GM21825 (cell line): ENCODE measurements at regions not wholly inside any gene's neighbourhood (a gene's known extent, or its start where the extent isn't known, plus 50 kb on each side); places are given as distances from the start of the nearest gene placed in this dataset.

Experiments used
- ATAC-seq: cut with Tn5 transposase; IDR thresholded peaks from one replicate; pipeline ENCODE4 v1.9.1; 2021; ENCODE audit warnings: mild to moderate bottlenecking, moderate library complexity; ENCODE audit not compliant: unreplicated experiment

- ATAC-seq: no peak
Measured at GRCh38 chr2:5442736-5443135, 249.4 kb upstream of the SOX11 start.

GRCh38 chr2:5444168-5444567 is 248.0 kb upstream of the SOX11 start:
- no peak for ATAC-seq

GRCh38 chr2:5444854-5445253 is 247.3 kb upstream of the SOX11 start:
- no peak for ATAC-seq

GRCh38 chr2:5449867-5450266 is 242.3 kb upstream of the SOX11 start:
- no peak for ATAC-seq

GRCh38 chr2:5453220-5454050 is 238.7 kb upstream of the SOX11 start:
- ATAC-seq: no peak

- ATAC-seq: no peak
Measured at GRCh38 chr2:5454051-5454390, 238.2 kb upstream of the SOX11 start.

GRCh38 chr2:5459041-5459440 is 233.1 kb upstream of the SOX11 start:
- ATAC-seq: no peak

- ATAC-seq: no peak
Measured at GRCh38 chr2:5464657-5465056, 227.5 kb upstream of the SOX11 start.

- no peak for ATAC-seq
Measured at GRCh38 chr2:5465859-5466258, 226.3 kb upstream of the SOX11 start.

GRCh38 chr2:5467178-5467905 is 224.8 kb upstream of the SOX11 start:
- no peak for ATAC-seq

- no peak for ATAC-seq
Measured at GRCh38 chr2:5472673-5473072, 219.5 kb upstream of the SOX11 start.

- ATAC-seq: no peak
Measured at GRCh38 chr2:5473635-5474034, 218.5 kb upstream of the SOX11 start.

GRCh38 chr2:5474716-5475115 is 217.5 kb upstream of the SOX11 start:
- ATAC-seq: no peak

GRCh38 chr2:5479265-5479928 is 212.8 kb upstream of the SOX11 start:
- ATAC-seq: no peak

- ATAC-seq: no peak
Measured at GRCh38 chr2:5482929-5483331, 209.3 kb upstream of the SOX11 start.

- no peak for ATAC-seq
Measured at GRCh38 chr2:5484868-5485267, 207.3 kb upstream of the SOX11 start.

GRCh38 chr2:5491523-5491922 is 200.7 kb upstream of the SOX11 start:
- no peak for ATAC-seq

- no peak for ATAC-seq
Measured at GRCh38 chr2:5493256-5493655, 198.9 kb upstream of the SOX11 start.

GRCh38 chr2:5494212-5494611 is 198.0 kb upstream of the SOX11 start:
- no peak for ATAC-seq

GRCh38 chr2:5495586-5495985 is 196.6 kb upstream of the SOX11 start:
- no peak for ATAC-seq

GRCh38 chr2:5497874-5498273 is 194.3 kb upstream of the SOX11 start:
- ATAC-seq: no peak

GRCh38 chr2:5501807-5502206 is 190.4 kb upstream of the SOX11 start:
- ATAC-seq: no peak
